Spleen (tissue), 11 donors: ENCODE measurements at regions not wholly inside any gene's neighbourhood (a gene's known extent, or its start where the extent isn't known, plus 50 kb on each side); places are given as distances from the start of the nearest gene placed in this dataset.
A peak's percentile ranks its signal among the peaks of the same experiment; 100 is the strongest.

Experiments
- DNase-seq: peaks from one replicate; pipeline ENCODE4 v3.0.0-alpha.2; 2020
- H3K27ac ChIP-seq, 8 donors: fragments of 200-600 bp; sonication (generic) in 7 of 8; 1 replicate in 4 of 8; 2 replicates in 4 of 8; pipeline versions ENCODE4 v1.5.0 to v1.8.0; 2016 to 2021; ENCODE audit warnings: inconsistent platforms in 4 of 8, mild to moderate bottlenecking in 4 of 8, moderate library complexity in 1 of 8
- H3K27me3 ChIP-seq, 7 donors: fragments of 200-600 bp; sonication (generic) in 6 of 7; replicated peaks in 1 of 7; 1 replicate in 4 of 7; 2 replicates in 3 of 7; pipeline versions ENCODE4 v1.5.0 to v1.8.0; 2016 to 2021; ENCODE audit warnings: inconsistent platforms in 3 of 7, mild to moderate bottlenecking in 1 of 7
- H3K36me3 ChIP-seq, 6 donors: fragments of 200-600 bp; sonication (generic) in 5 of 6; 1 replicate in 4 of 6; 2 replicates in 2 of 6; pipeline versions ENCODE4 v1.5.0 to v1.8.0; 2016 to 2021; ENCODE audit warnings: inconsistent platforms in 2 of 6
- H3K4me1 ChIP-seq, 6 donors: fragments of 200-600 bp; sonication (generic) in 5 of 6; 1 replicate in 3 of 6; 2 replicates in 3 of 6; pipeline versions ENCODE4 v1.5.0 to v1.8.0; 2016 to 2021; ENCODE audit warnings: inconsistent platforms in 3 of 6
- H3K4me3 ChIP-seq, 8 donors: fragments of 200-600 bp; sonication (generic) in 7 of 8; 1 replicate in 4 of 8; 2 replicates in 4 of 8; pipeline versions ENCODE4 v1.5.0 to v1.8.0; 2016 to 2021; ENCODE audit warnings: inconsistent platforms in 4 of 8, mild to moderate bottlenecking in 4 of 8, moderate library complexity in 2 of 8
- H3K9me3 ChIP-seq, 8 donors: fragments of 200-600 bp; sonication (generic) in 7 of 8; 1 replicate in 4 of 8; 2 replicates in 4 of 8; pipeline versions ENCODE4 v1.5.0 to v1.8.0; 2016 to 2021; ENCODE audit warnings: inconsistent platforms in 4 of 8
- POLR2A ChIP-seq, 3 donors: fragments of 450-650 bp; IDR thresholded peaks; one replicate each; pipeline ENCODE4 v1.5.1; 2017; ENCODE audit warnings: antibody characterized with exemption in 3 of 3, mild to moderate bottlenecking in 1 of 3
- POLR2AphosphoS5 ChIP-seq, 3 donors: sonication (generic); formaldehyde crosslinking; IDR thresholded peaks; one replicate each; pipeline ENCODE4 v1.5.1; 2017; ENCODE audit warnings: antibody characterized with exemption in 3 of 3
- WGBS, 5 donors: extraction: QIAGEN DNeasy Blood & Tissue Kit in 3 of 5; methylation state at CpG; one replicate each; pipeline versions ENCODE4 v1.1.5 to v1.1.7; 2013 to 2018; 5-methylcytosine and 5-hydroxymethylcytosine counted together
- intact Hi-C: fragments of 100-400 bp; cut with DNase I; formaldehyde crosslinking; loops from one replicate; pipeline ENCODE4 v1.15.0; 2023; ENCODE audit warnings: low total_unique reads
- TF ChIP-seq, protein P1 (sequence below), 11 experiments: fragments of 200-600 bp in 7 of 11; fragments of 450-650 bp in 4 of 11; sonication (generic) in 4 of 11; IDR thresholded peaks in 8 of 11; conservative IDR thresholded peaks in 3 of 11; 1 replicate in 7 of 11; 2 replicates in 4 of 11; pipeline versions ENCODE4 v1.4.0 to v1.8.0; 2016 to 2021; ENCODE audit warnings: antibody characterized with exemption in 11 of 11, inconsistent platforms in 4 of 11, mild to moderate bottlenecking in 1 of 11
- donor health status: healthy with polysubstance abuse.
- donor health status: DM: no; HTN: no; CAD: no; lungs with moderate emphysema.
- donor health status: DM: no; HTN: no; CAD: no.
- donor health status: Bipolar disorder and iron deficiency.
- donor health status: healthy.
- donor health status: DM: no; HTN: no; CAD: no.
- donor health status: DM: yes; HTN: yes; CAD: no.

DNA sequence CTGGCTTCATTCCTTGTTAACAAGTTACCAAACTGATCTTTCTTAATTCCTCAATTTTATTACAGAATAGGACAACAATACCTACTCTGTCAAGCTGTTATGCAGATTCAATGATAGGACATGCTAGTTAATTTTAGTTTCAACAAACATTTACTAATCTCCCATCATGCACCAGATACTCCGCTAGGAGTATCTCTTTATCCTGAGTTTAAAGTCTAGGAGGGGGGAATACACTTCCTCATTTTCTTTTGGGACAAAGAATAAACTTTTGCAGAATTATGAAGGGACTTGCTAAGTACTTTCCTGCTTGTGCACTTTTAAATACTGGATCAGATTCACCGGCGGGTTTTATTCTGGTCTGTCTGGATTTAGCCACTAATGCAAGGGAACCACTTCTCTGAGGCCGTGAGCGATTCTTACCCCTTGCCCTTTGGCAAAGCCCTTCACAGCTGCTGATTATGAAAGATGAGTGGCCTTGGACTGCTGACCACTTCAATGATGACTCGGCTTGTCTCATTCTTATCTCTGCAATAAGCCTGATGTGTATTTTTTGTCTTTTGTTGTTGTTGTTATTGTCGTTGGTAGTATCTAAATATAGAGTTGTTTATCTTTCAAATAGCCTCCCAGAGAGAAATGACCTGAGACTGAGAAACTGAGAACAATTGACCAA is 73.9 kb downstream of the RMI1 start:
- DNase-seq: no peak
- intact Hi-C loops: no loop called here
- Histone ChIP-seq H3K4me1 (peaks cover 0 to 12% (median 3%) of the 10 kb centered on the region in 6 donors), H3K9me3 (no peaks in the 10 kb centered on the region), H3K36me3 (no peaks in the 10 kb centered on the region), H3K27ac (peak overlapping the region in 4 of 8 donors; percentile 2 to 68 (median 64)), H3K27me3 (no peaks in the 10 kb centered on the region), H3K4me3 (no peak overlapping the region)
- TF ChIP-seq POLR2AphosphoS5 (IDR thresholded peaks at IDR 0.05) (peak in 1 of 3 donors; percentile 48), POLR2A (IDR thresholded peaks at IDR 0.05) (no peak)
- TF ChIP-seq, protein P1, sequence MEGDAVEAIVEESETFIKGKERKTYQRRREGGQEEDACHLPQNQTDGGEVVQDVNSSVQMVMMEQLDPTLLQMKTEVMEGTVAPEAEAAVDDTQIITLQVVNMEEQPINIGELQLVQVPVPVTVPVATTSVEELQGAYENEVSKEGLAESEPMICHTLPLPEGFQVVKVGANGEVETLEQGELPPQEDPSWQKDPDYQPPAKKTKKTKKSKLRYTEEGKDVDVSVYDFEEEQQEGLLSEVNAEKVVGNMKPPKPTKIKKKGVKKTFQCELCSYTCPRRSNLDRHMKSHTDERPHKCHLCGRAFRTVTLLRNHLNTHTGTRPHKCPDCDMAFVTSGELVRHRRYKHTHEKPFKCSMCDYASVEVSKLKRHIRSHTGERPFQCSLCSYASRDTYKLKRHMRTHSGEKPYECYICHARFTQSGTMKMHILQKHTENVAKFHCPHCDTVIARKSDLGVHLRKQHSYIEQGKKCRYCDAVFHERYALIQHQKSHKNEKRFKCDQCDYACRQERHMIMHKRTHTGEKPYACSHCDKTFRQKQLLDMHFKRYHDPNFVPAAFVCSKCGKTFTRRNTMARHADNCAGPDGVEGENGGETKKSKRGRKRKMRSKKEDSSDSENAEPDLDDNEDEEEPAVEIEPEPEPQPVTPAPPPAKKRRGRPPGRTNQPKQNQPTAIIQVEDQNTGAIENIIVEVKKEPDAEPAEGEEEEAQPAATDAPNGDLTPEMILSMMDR (IDR thresholded peaks at IDR 0.05 in 8 of 11, conservative IDR thresholded peaks at IDR 0.05 in 3 of 11): no peak
- WGBS, 5 donors: 53 to 68% (median 60%) methylated on average over 7 of the region's 7 CpGs

DNA sequence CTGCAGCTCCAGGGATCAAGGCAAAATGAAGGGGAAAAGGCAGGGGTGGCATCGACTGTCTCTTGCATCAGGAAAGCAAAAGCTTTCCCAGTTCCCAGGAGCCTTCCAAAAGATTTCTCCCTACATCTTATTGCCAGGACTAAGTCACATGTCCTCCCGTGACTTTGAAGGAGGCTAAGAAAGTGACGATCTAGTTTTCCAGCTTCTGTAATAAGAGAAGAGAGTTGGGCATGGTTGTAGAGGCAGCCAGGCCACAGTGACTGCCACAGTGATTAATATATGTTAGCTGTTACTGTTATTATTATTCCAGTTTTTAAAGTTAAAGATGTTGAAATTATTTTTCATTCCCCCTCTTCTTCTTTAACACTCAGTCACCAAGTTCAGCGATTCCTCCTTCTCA is 77.1 kb downstream of the RMI1 start:
- Histone ChIP-seq H3K27me3 (no peaks in the 10 kb centered on the region), H3K36me3 (no peaks in the 10 kb centered on the region), H3K9me3 (no peaks in the 10 kb centered on the region), H3K4me3 (no peak overlapping the region), H3K27ac (no peak overlapping the region), H3K4me1 (peaks cover 0 to 17% (median 5%) of the 10 kb centered on the region in 6 donors)
- no peak for DNase-seq
- WGBS, 5 donors: 81 to 96% (median 90%) methylated on average over 4 of the region's 4 CpGs
- intact Hi-C loops: no loop called here
- no peak for TF ChIP-seq POLR2A (IDR thresholded peaks at IDR 0.05)
- no peak for TF ChIP-seq POLR2AphosphoS5 (IDR thresholded peaks at IDR 0.05)
- TF ChIP-seq, protein P1 (IDR thresholded peaks at IDR 0.05 in 8 of 11, conservative IDR thresholded peaks at IDR 0.05 in 3 of 11): no peak

DNA sequence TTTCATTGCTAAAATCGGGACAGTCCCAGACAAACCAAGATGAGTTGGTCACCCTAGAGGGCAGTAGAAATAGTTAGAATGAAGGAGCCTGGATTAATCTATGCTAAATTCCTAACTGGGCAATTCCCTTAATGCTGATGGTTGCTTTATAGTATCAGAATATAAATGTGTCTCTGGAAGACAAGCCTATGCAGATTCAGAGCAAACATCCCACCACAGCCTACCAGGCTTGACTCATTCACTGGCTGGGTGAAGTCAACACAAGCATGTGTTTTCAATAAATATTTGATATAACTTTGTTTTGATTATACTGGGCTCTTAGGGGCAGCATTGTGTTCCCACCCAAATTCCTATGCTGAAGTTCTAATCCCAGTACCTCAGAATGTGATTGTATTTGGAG is 79.3 kb downstream of the RMI1 start:
- intact Hi-C loops: no loop called here
- WGBS, 5 donors: 80 to 95% (median 88%) methylated on average over 1 of the region's 1 CpG
- no peaks in the 10 kb centered on the region for H3K36me3 ChIP-seq
- no peaks in the 10 kb centered on the region for H3K9me3 ChIP-seq
- TF ChIP-seq, protein P1 (IDR thresholded peaks at IDR 0.05 in 8 of 11, conservative IDR thresholded peaks at IDR 0.05 in 3 of 11): no peak
- TF ChIP-seq POLR2AphosphoS5 (IDR thresholded peaks at IDR 0.05) (no peak), POLR2A (IDR thresholded peaks at IDR 0.05) (no peak)
- no peak overlapping the region for H3K4me3 ChIP-seq
- peaks cover 0 to 6% (median 0%) of the 10 kb centered on the region in 6 donors for H3K4me1 ChIP-seq
- H3K27me3 ChIP-seq: no peaks in the 10 kb centered on the region
- no peak overlapping the region for H3K27ac ChIP-seq
- no peak for DNase-seq

DNA sequence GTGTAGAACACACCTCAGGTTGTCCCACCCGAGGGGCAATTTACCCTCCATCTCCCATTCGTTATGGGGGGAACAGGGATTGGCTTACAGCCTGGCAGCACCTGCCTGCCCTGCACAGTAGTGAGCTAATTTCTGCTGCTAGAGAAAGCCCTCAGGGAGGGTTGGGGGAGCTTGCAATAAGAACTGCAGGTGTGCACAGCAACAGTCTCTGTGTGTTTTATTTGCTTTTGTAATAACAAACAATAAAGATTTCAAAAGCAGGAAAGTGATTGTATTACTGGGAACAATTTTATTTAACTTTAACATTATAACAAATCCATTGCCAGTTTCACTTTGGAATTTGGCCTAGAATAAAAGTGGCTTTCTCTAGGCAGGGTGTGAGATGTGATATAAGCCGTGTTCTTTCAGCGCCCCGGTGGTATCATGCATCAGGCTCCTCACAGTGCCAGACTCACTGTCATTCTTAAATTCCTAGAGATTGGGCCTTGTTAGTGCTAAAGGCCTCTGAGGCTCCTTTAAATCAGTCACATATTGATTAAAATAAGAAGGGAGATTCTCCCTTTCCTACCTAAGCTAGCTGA is 81.1 kb downstream of the RMI1 start:
- 54 to 77% (median 77%) methylated on average over 5 of the region's 5 CpGs for WGBS, 5 donors
- Histone ChIP-seq H3K9me3 (no peaks in the 10 kb centered on the region), H3K27ac (no peak overlapping the region), H3K36me3 (no peaks in the 10 kb centered on the region), H3K4me3 (no peak overlapping the region), H3K4me1 (peaks cover 0 to 5% (median 0%) of the 10 kb centered on the region in 6 donors), H3K27me3 (no peaks in the 10 kb centered on the region)
- no peak for DNase-seq
- TF ChIP-seq, protein P1 (IDR thresholded peaks at IDR 0.05 in 8 of 11, conservative IDR thresholded peaks at IDR 0.05 in 3 of 11): no peak
- TF ChIP-seq POLR2AphosphoS5 (IDR thresholded peaks at IDR 0.05): no peak
- no peak for TF ChIP-seq POLR2A (IDR thresholded peaks at IDR 0.05)
- intact Hi-C loops: no loop called here
